GM23338 (cell line): ENCODE measurements at regions not wholly inside any gene's neighbourhood (a gene's known extent, or its start where the extent isn't known, plus 50 kb on each side); places are given as distances from the start of the nearest gene placed in this dataset.

Experiments used
- ATAC-seq: fragments of 200-7000 bp; cut with Tn5 transposase; 3 replicates; pipeline ENCODE4 v1.9.1; 2020
- DNase-seq: peaks from one replicate; pipeline ENCODE4 v3.0.0-alpha.2; 2015; ENCODE audit warnings: low spot score
- H2AFZ ChIP-seq: fragments of 200-600 bp; sonication (generic); 2 replicates; pipeline ENCODE4 v1.8.0; 2016; ENCODE audit warnings: antibody characterized with exemption, mild to moderate bottlenecking, moderate library complexity
- H3F3A ChIP-seq: fragments of 200-600 bp; sonication (generic); replicated peaks from 2 replicates; pipeline ENCODE4 v1.8.0; 2017; ENCODE audit warnings: antibody characterized with exemption, mixed run types, low read depth
- H3K27ac ChIP-seq: fragments of 200-600 bp; sonication (generic); 2 replicates; pipeline ENCODE4 v1.6.1; 2016; ENCODE audit warnings: low read depth
- H3K27me3 ChIP-seq: fragments of 200-600 bp; sonication (generic); 2 replicates; pipeline ENCODE4 v1.8.0; 2016; ENCODE audit warnings: mild to moderate bottlenecking, mixed run types, moderate library complexity; ENCODE audit not compliant: insufficient read depth
- H3K36me3 ChIP-seq: fragments of 200-600 bp; sonication (generic); 2 replicates; pipeline ENCODE4 v1.8.0; 2016; ENCODE audit warnings: mild to moderate bottlenecking; ENCODE audit not compliant: insufficient read depth
- H3K4me1 ChIP-seq: fragments of 200-600 bp; sonication (generic); 2 replicates; pipeline ENCODE4 v1.8.0; 2016; ENCODE audit warnings: mild to moderate bottlenecking, moderate library complexity; ENCODE audit not compliant: insufficient read depth
- H3K4me2 ChIP-seq: fragments of 200-600 bp; sonication (generic); 2 replicates; pipeline ENCODE4 v1.7.1; 2017; ENCODE audit warnings: mixed run types
- H3K4me3 ChIP-seq: fragments of 200-600 bp; sonication (generic); 2 replicates; pipeline ENCODE4 v1.6.1; 2016; ENCODE audit warnings: mixed run types
- H3K79me2 ChIP-seq: fragments of 200-600 bp; sonication (generic); replicated peaks from 2 replicates; pipeline ENCODE4 v1.8.0; 2017; ENCODE audit warnings: mild to moderate bottlenecking; ENCODE audit not compliant: insufficient read depth
- H3K9me2 ChIP-seq: fragments of 200-600 bp; sonication (generic); 2 replicates; pipeline ENCODE4 v1.8.0; 2017; ENCODE audit not compliant: insufficient read depth
- H4K20me1 ChIP-seq: fragments of 200-600 bp; sonication (generic); replicated peaks from 2 replicates; pipeline ENCODE4 v1.8.0; 2017; ENCODE audit warnings: mild to moderate bottlenecking; ENCODE audit not compliant: insufficient read depth
- H3K27ac Mint-ChIP-seq: 2 replicates; pipeline ENCODE4 v1.8.0; 2020; ENCODE audit warnings: inconsistent platforms, mild to moderate bottlenecking, moderate library complexity, mixed read lengths
- H3K27me3 Mint-ChIP-seq: 3 replicates; pipeline ENCODE4 v1.8.0; 2022; ENCODE audit warnings: low read depth, mild to moderate bottlenecking, moderate library complexity, mixed read lengths, inconsistent platforms; ENCODE audit not compliant: insufficient read depth, poor library complexity
- H3K36me3 Mint-ChIP-seq: 3 replicates; pipeline ENCODE4 v1.8.0; 2021; ENCODE audit warnings: low read depth, mild to moderate bottlenecking, inconsistent platforms, moderate library complexity, mixed read lengths
- H3K4me1 Mint-ChIP-seq: 3 replicates; pipeline ENCODE4 v1.8.0; 2020; ENCODE audit warnings: mild to moderate bottlenecking, inconsistent platforms, mixed read lengths
- H3K4me3 Mint-ChIP-seq: 3 replicates; pipeline ENCODE4 v1.8.0; 2021; ENCODE audit warnings: moderate library complexity, mild to moderate bottlenecking, inconsistent platforms, mixed read lengths
- H3K9me3 Mint-ChIP-seq: 3 replicates; pipeline ENCODE4 v1.8.0; 2020; ENCODE audit warnings: moderate library complexity, mild to moderate bottlenecking, inconsistent platforms, mixed read lengths
- CREB1 ChIP-seq: fragments of 250-450 bp; sonication (Bioruptor Pico); IDR thresholded peaks from 2 replicates; pipeline ENCODE4 v1.5.0; 2020; ENCODE audit warnings: low read depth, mild to moderate bottlenecking, moderate library complexity
- EZH2 ChIP-seq: fragments of 200-600 bp; sonication (generic); IDR thresholded peaks from one replicate; pipeline ENCODE4 v1.8.0; 2017; ENCODE audit warnings: antibody characterized with exemption, mild to moderate bottlenecking, low read depth; ENCODE audit not compliant: unreplicated experiment
- EZH2phosphoT487 ChIP-seq: fragments of 200-600 bp; sonication (generic); IDR thresholded peaks from one replicate; pipeline ENCODE4 v1.8.1; 2018; ENCODE audit warnings: antibody characterized with exemption; ENCODE audit not compliant: unreplicated experiment
- NANOG ChIP-seq: IDR thresholded peaks from 2 replicates; pipeline ENCODE4 v1.6.1; 2016; ENCODE audit warnings: antibody characterized with exemption, borderline replicate concordance
- POLR2AphosphoS5 ChIP-seq: IDR thresholded peaks from 2 replicates; pipeline ENCODE4 v1.6.1; 2016; ENCODE audit warnings: antibody characterized with exemption, low read depth
- STAT1 ChIP-seq: IDR thresholded peaks from one replicate; pipeline ENCODE4 v1.6.1; 2016; ENCODE audit warnings: antibody characterized with exemption; ENCODE audit not compliant: unreplicated experiment
- ZNF114 ChIP-seq: fragments of 250-450 bp; sonication (Bioruptor Pico); IDR thresholded peaks from 2 replicates; pipeline ENCODE4 v1.5.0; 2020; ENCODE audit warnings: mild to moderate bottlenecking, moderate library complexity
- ZNF331 ChIP-seq: fragments of 250-450 bp; sonication (Bioruptor Pico); IDR thresholded peaks from 2 replicates; pipeline ENCODE4 v1.5.0; 2020; ENCODE audit warnings: low read depth, mild to moderate bottlenecking, moderate library complexity
- TF ChIP-seq, protein P1 (sequence below): IDR thresholded peaks from one replicate; pipeline ENCODE4 v1.6.1; 2018; ENCODE audit warnings: antibody characterized with exemption; ENCODE audit not compliant: unreplicated experiment
- TF ChIP-seq, protein P2 (sequence below), 2 experiments: fragments of 200-600 bp in 1 of 2; sonication (generic) in 1 of 2; conservative IDR thresholded peaks; 2 replicates each; pipeline versions ENCODE4 v1.5.1 to v1.6.1; 2016 to 2017; ENCODE audit warnings: antibody characterized with exemption in 2 of 2, low read depth in 2 of 2, mild to moderate bottlenecking in 2 of 2, moderate library complexity in 1 of 2

DNA sequence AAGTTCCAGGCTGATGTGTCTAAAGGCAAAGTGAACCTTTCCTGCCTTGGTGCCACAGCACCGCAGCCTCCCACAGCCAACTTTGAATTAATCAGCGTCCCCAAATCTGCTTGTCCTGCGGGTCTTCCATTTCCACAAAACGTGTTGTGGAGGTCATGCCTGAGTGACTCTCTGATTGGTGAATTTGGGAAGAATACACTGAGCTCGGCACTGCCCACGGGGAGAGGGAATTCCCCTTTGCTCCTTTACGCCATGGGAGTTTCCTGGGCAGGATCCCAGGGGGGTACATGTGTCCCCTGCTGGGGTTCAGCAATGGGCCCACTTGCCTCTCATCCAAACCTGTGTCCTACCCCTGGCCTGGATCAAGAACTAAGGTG lies 90.4 kb downstream of the LHX2 start:
- H3K27me3 Mint-ChIP-seq: peaks cover 9% of the 10 kb centered on the region
- Histone ChIP-seq H3K4me3 (no peak overlapping the region), H3K36me3 (no peaks in the 10 kb centered on the region), H2AFZ (no peak overlapping the region), H3F3A (no peaks in the 10 kb centered on the region), H3K4me2 (no peak overlapping the region), H3K79me2 (no peaks in the 10 kb centered on the region), H3K9me2 (no peaks in the 10 kb centered on the region), H3K4me1 (no peaks in the 10 kb centered on the region), H4K20me1 (no peaks in the 10 kb centered on the region), H3K27me3 (no peaks in the 10 kb centered on the region), H3K27ac (no peak overlapping the region)
- no peaks in the 10 kb centered on the region for H3K36me3 Mint-ChIP-seq
- no peak overlapping the region for H3K27ac Mint-ChIP-seq
- TF ChIP-seq ZNF114: no peak
- DNase-seq (no peak), ATAC-seq (no peak)
- H3K9me3 Mint-ChIP-seq: no peaks in the 10 kb centered on the region
- no peak overlapping the region for H3K4me3 Mint-ChIP-seq
- peaks cover 3% of the 10 kb centered on the region; the same call in 1 of the 3 replicates for H3K4me1 Mint-ChIP-seq

DNA sequence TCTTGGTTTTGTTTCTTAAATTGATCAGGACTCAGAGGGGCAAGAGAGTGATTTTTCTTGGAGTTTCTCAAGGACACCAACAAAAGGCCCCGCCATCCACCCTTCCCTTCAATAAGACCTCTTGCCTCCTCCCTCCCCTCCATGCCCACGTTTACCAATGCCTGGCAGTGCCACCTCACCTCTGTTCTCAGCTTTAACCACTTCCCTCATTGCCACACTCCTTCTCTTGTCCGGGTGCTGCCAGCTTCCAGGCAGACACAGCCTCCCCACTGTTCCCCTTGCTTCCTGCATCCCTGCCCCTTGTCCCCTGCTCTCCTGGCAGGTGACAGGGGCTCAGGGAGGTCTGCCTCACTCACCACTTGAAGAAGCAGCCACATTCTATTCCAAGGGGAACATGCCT lies 90.8 kb downstream of the LHX2 start:
- no peaks in the 10 kb centered on the region for H3K36me3 Mint-ChIP-seq

DNA sequence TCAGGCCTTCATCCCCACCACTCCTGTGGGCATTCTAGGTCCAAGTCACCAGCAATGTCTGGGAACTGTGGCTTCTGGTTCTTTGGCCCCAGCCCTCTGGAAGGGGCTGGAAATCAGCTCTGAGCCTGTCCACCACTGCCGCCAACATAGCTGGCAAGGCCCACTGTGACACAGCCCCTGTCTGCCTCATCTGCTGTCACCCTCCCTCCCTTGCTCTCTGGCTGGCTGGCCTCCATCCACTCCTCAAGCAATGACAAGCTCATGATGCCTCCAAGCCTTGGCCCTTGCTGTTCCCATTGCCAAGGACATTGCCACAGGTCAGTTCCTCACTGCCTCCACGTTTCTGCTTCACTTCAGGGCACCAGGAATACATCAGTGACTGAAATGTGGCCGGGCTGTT lies 93.7 kb downstream of the LHX2 start:
- no peak overlapping the region for H3K27ac Mint-ChIP-seq
- no peaks in the 10 kb centered on the region; the same call in 1 of the 2 replicates for H4K20me1 ChIP-seq
- no peaks in the 10 kb centered on the region for H3K27me3 ChIP-seq
- H3K36me3 Mint-ChIP-seq: no peaks in the 10 kb centered on the region
- no peaks in the 10 kb centered on the region for H3K9me3 Mint-ChIP-seq
- no peaks in the 10 kb centered on the region for H3K9me2 ChIP-seq
- no peak overlapping the region for H2AFZ ChIP-seq
- no peaks in the 10 kb centered on the region for H3F3A ChIP-seq
- H3K27ac ChIP-seq: no peak overlapping the region
- TF ChIP-seq EZH2 (no peak), ZNF331 (CRISPR knock-in tag) (no peak), STAT1 (no peak), NANOG (no peak), EZH2phosphoT487 (no peak), CREB1 (CRISPR knock-in tag) (no peak), POLR2AphosphoS5 (no peak)
- TF ChIP-seq, protein P1, sequence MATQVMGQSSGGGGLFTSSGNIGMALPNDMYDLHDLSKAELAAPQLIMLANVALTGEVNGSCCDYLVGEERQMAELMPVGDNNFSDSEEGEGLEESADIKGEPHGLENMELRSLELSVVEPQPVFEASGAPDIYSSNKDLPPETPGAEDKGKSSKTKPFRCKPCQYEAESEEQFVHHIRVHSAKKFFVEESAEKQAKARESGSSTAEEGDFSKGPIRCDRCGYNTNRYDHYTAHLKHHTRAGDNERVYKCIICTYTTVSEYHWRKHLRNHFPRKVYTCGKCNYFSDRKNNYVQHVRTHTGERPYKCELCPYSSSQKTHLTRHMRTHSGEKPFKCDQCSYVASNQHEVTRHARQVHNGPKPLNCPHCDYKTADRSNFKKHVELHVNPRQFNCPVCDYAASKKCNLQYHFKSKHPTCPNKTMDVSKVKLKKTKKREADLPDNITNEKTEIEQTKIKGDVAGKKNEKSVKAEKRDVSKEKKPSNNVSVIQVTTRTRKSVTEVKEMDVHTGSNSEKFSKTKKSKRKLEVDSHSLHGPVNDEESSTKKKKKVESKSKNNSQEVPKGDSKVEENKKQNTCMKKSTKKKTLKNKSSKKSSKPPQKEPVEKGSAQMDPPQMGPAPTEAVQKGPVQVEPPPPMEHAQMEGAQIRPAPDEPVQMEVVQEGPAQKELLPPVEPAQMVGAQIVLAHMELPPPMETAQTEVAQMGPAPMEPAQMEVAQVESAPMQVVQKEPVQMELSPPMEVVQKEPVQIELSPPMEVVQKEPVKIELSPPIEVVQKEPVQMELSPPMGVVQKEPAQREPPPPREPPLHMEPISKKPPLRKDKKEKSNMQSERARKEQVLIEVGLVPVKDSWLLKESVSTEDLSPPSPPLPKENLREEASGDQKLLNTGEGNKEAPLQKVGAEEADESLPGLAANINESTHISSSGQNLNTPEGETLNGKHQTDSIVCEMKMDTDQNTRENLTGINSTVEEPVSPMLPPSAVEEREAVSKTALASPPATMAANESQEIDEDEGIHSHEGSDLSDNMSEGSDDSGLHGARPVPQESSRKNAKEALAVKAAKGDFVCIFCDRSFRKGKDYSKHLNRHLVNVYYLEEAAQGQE: no peak
- TF ChIP-seq, protein P2, sequence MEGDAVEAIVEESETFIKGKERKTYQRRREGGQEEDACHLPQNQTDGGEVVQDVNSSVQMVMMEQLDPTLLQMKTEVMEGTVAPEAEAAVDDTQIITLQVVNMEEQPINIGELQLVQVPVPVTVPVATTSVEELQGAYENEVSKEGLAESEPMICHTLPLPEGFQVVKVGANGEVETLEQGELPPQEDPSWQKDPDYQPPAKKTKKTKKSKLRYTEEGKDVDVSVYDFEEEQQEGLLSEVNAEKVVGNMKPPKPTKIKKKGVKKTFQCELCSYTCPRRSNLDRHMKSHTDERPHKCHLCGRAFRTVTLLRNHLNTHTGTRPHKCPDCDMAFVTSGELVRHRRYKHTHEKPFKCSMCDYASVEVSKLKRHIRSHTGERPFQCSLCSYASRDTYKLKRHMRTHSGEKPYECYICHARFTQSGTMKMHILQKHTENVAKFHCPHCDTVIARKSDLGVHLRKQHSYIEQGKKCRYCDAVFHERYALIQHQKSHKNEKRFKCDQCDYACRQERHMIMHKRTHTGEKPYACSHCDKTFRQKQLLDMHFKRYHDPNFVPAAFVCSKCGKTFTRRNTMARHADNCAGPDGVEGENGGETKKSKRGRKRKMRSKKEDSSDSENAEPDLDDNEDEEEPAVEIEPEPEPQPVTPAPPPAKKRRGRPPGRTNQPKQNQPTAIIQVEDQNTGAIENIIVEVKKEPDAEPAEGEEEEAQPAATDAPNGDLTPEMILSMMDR (conservative IDR thresholded peaks at IDR 0.05; ENCODE audit: low read depth in 2 of 2): no peak
- peaks cover 3% of the 10 kb centered on the region; the same call in 1 of the 3 replicates for H3K4me1 Mint-ChIP-seq
- ATAC-seq: no peak
- no peaks in the 10 kb centered on the region for H3K36me3 ChIP-seq
- H3K79me2 ChIP-seq: no peaks in the 10 kb centered on the region
- peaks cover 9% of the 10 kb centered on the region for H3K27me3 Mint-ChIP-seq
- H3K4me3 Mint-ChIP-seq: no peak overlapping the region
- DNase-seq: no peak
- H3K4me3 ChIP-seq: no peak overlapping the region
- no peak overlapping the region for H3K4me2 ChIP-seq
- H3K4me1 ChIP-seq: no peaks in the 10 kb centered on the region

More for the DNA sequence above, 90.8 kb downstream of the LHX2 start:
- Histone ChIP-seq H3K27me3 (no peaks in the 10 kb centered on the region), H3K36me3 (no peaks in the 10 kb centered on the region), H3K4me1 (no peaks in the 10 kb centered on the region), H3K4me3 (no peak overlapping the region), H2AFZ (no peak overlapping the region), H3K9me2 (no peaks in the 10 kb centered on the region), H3K79me2 (no peaks in the 10 kb centered on the region), H3F3A (no peaks in the 10 kb centered on the region), H4K20me1 (no peaks in the 10 kb centered on the region), H3K4me2 (no peak overlapping the region), H3K27ac (no peak overlapping the region)
- H3K27me3 Mint-ChIP-seq: peaks cover 9% of the 10 kb centered on the region
- H3K9me3 Mint-ChIP-seq: no peaks in the 10 kb centered on the region
- no peak overlapping the region for H3K27ac Mint-ChIP-seq
- TF ChIP-seq ZNF331 (CRISPR knock-in tag) (no peak), EZH2phosphoT487 (no peak)
- H3K4me1 Mint-ChIP-seq: peaks cover 3% of the 10 kb centered on the region; the same call in 1 of the 3 replicates
- ATAC-seq (no peak), DNase-seq (no peak)
- H3K4me3 Mint-ChIP-seq: no peak overlapping the region
